ENCODE measurements at regions not wholly inside any gene's neighbourhood (a gene's known extent, or its start where the extent isn't known, plus 50 kb on each side); places are given as distances from the start of the nearest gene placed in this dataset.

GRCh38 chr18:42137693-42138375 lies 182.8 kb downstream of the PIK3C3 start:
- Mint-ChIP-seq H3K27ac (no peak overlapping the region), H3K36me3 (peaks cover 13 to 29% of the 10 kb centered on the region in 2 donors), H3K9me3 (peaks cover 7 to 18% of the 10 kb centered on the region in 2 donors)
- ATAC-seq (no peak), DNase-seq (ENCODE audit: low spot score in 2 of 2) (no peak)

- peaks cover 13 to 24% of the 10 kb centered on the region in 2 donors for H3K36me3 Mint-ChIP-seq
- no peak for ATAC-seq
- peaks cover 11 to 21% of the 10 kb centered on the region in 2 donors for H3K9me3 Mint-ChIP-seq
- no peak for DNase-seq (ENCODE audit: low spot score in 2 of 2)
- no peak overlapping the region for H3K27ac Mint-ChIP-seq
Observed at GRCh38 chr18:42141439-42141838, 186.4 kb downstream of the PIK3C3 start.

GRCh38 chr18:42155024-42155423 lies 200.0 kb downstream of the PIK3C3 start:
- ATAC-seq (no peak), DNase-seq (ENCODE audit: low spot score in 2 of 2) (no peak)
- H3K36me3 Mint-ChIP-seq = no peaks in the 10 kb centered on the region
- no peak overlapping the region for H3K27ac Mint-ChIP-seq
- peaks cover 0 to under 1% of the 10 kb centered on the region in 2 donors for H3K9me3 Mint-ChIP-seq

- ATAC-seq = no peak
- Mint-ChIP-seq H3K27ac (no peak overlapping the region), H3K36me3 (no peaks in the 10 kb centered on the region), H3K9me3 (no peaks in the 10 kb centered on the region)
- DNase-seq (ENCODE audit: low spot score in 2 of 2) = no peak
Observed at GRCh38 chr18:42156281-42156680, 201.2 kb downstream of the PIK3C3 start.

DNA sequence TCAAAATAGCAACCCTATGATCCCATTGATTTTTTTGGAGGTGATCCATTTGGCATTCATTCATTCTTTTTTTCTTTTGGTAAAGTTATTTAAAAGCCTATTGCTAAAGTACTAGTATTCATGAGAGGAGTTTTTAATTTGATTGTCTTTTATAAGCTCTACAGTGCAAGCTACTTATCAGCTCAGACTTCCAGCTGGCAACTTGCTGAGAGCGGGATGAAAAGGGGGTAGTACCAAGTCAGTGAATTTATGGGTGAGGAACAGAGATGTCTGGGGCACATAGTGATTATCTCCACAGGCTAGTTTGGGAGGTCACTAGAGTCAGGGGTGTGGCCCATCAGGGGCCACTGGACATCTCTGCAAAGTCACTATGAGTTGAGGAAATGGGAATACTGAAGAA lies 202.4 kb downstream of the PIK3C3 start:
- Mint-ChIP-seq H3K9me3 (no peaks in the 10 kb centered on the region), H3K36me3 (no peaks in the 10 kb centered on the region), H3K27ac (no peak overlapping the region)
- DNase-seq (ENCODE audit: low spot score in 2 of 2) = no peak
- no peak for ATAC-seq

- no peak for DNase-seq (ENCODE audit: low spot score in 2 of 2)
- no peaks in the 10 kb centered on the region for H3K36me3 Mint-ChIP-seq
- no peaks in the 10 kb centered on the region for H3K9me3 Mint-ChIP-seq
- no peak overlapping the region for H3K27ac Mint-ChIP-seq
- no peak for ATAC-seq
Observed at GRCh38 chr18:42157878-42158277, 202.8 kb downstream of the PIK3C3 start.

GRCh38 chr18:42159146-42159545 lies 204.1 kb downstream of the PIK3C3 start:
- Mint-ChIP-seq H3K27ac (no peak overlapping the region), H3K36me3 (no peaks in the 10 kb centered on the region), H3K9me3 (no peaks in the 10 kb centered on the region)
- no peak for DNase-seq (ENCODE audit: low spot score in 2 of 2)
- ATAC-seq = no peak

DNA sequence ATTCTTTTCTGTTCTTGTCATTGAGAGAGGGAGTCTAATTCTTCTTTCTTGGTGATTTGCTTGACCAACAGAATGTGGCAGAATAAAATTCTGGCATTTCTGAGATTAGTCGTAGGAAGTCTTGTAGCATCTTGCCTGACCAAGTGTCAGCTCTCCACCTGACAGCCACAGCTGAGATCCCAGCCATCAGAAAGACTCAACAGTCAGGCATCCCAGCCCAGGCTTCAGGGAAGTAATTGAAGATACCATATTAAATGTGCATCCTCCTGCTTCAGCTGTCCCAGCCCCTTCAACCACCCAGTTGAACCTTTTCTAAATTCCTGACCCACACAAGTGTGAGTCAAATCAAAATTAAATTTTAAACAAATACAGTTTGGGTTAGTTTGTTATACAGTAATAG lies 208.3 kb downstream of the PIK3C3 start:
- Mint-ChIP-seq H3K36me3 (no peaks in the 10 kb centered on the region), H3K9me3 (no peaks in the 10 kb centered on the region), H3K27ac (no peak overlapping the region)
- no peak for ATAC-seq
- no peak for DNase-seq (ENCODE audit: low spot score in 2 of 2)

GRCh38 chr18:42164556-42164955 lies 209.5 kb downstream of the PIK3C3 start:
- H3K36me3 Mint-ChIP-seq = no peaks in the 10 kb centered on the region
- ATAC-seq = no peak
- no peak for DNase-seq (ENCODE audit: low spot score in 2 of 2)
- no peak overlapping the region for H3K27ac Mint-ChIP-seq
- H3K9me3 Mint-ChIP-seq = no peaks in the 10 kb centered on the region

GRCh38 chr18:42165922-42166513 lies 211.0 kb downstream of the PIK3C3 start:
- Mint-ChIP-seq H3K27ac (no peak overlapping the region), H3K9me3 (no peaks in the 10 kb centered on the region), H3K36me3 (no peaks in the 10 kb centered on the region)

DNA sequence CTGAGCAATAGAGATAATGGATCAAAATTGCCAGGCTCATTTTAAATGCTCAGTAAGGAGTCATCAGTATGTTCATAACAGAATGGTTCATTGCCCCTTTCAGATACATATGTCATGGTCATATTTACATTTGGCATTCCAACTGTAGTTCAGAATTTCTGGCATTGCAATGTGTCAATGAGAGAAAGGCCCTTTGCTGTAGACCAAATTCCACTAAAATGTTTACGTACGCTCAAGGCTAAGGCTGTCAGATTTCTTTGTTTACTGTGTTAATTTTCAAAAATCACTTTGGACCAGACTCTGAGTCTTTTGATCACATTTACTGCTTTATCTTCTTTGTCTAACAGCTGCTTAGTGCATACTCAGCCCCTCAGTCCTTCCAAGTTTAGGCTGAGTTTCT lies 213.5 kb downstream of the PIK3C3 start:
- no peaks in the 10 kb centered on the region for H3K36me3 Mint-ChIP-seq
- ATAC-seq (no peak), DNase-seq (ENCODE audit: low spot score in 2 of 2) (no peak)
- H3K27ac Mint-ChIP-seq = no peak overlapping the region
- no peaks in the 10 kb centered on the region for H3K9me3 Mint-ChIP-seq

More at GRCh38 chr18:42165922-42166513, 211.0 kb downstream of the PIK3C3 start:
- ATAC-seq (no peak), DNase-seq (ENCODE audit: low spot score in 2 of 2) (no peak)

GRCh38 chr18:42168907-42169306 lies 213.9 kb downstream of the PIK3C3 start:
- Mint-ChIP-seq H3K9me3 (no peaks in the 10 kb centered on the region), H3K27ac (no peak overlapping the region), H3K36me3 (no peaks in the 10 kb centered on the region)
- DNase-seq (ENCODE audit: low spot score in 2 of 2) = no peak
- no peak for ATAC-seq

- DNase-seq (ENCODE audit: low spot score in 2 of 2) (no peak), ATAC-seq (no peak)
- Mint-ChIP-seq H3K27ac (no peak overlapping the region), H3K9me3 (no peaks in the 10 kb centered on the region), H3K36me3 (no peaks in the 10 kb centered on the region)
Observed at GRCh38 chr18:42174909-42175308, 219.9 kb downstream of the PIK3C3 start.

DNA sequence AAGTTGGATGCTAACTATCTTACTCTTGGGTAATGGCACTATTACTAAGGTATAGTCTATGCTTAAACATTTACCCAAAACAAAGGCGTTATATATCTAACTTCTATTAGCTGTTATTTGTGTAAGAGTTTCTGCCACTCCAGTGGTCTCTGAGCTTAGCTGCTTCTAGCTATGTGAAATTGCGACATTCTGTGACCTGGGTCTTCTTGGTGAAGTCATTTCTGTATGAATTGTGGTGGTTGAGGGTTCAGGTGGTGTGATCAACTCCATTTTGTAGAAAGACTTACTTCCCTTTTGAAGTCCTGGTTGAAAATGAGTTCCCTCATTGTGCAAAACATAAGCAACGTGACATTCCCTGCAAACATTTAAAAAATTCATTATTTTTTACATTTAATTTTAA lies 221.6 kb downstream of the PIK3C3 start:
- DNase-seq (ENCODE audit: low spot score in 2 of 2) (no peak), ATAC-seq (no peak)
- Mint-ChIP-seq H3K9me3 (no peaks in the 10 kb centered on the region), H3K36me3 (no peaks in the 10 kb centered on the region), H3K27ac (no peak overlapping the region)

- ATAC-seq (no peak), DNase-seq (ENCODE audit: low spot score in 2 of 2) (no peak)
- Mint-ChIP-seq H3K36me3 (no peaks in the 10 kb centered on the region), H3K27ac (no peak overlapping the region), H3K9me3 (no peaks in the 10 kb centered on the region)
Observed at GRCh38 chr18:42177390-42177789, 222.4 kb downstream of the PIK3C3 start.

DNA sequence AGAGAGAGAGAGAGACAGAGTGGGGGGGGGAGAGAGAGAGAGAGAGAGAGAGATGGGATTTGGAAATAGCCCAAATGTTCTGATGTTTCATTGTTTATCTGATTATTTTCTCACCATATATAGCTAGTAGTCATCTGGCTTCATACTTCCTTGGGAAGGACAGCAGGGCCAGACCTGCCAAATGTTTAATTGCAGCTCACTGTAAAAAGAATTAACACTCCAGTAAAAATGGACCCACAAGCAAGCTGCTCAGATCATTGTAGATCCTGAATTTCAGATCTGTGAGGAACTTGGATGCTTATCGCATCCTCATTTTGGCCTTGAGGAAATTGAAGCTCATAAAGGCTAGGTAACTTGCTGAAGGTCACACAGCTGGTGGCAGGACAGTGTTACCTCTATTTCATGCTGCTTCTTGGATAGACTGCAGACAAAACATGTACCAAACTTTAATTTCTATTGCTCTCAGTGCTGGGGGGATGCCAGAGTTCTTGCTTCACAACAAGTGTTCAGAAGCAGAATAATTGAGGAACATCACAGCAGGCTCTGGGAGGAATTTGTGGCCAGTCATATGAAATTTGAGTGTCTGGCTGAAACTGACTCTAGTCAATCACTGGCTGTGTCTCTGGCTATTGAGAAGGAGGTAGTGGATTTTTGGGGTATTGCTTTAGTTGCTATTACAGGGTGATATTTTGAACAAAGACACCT lies 223.5 kb downstream of the PIK3C3 start:
- Mint-ChIP-seq H3K27ac (no peak overlapping the region), H3K9me3 (no peaks in the 10 kb centered on the region), H3K36me3 (no peaks in the 10 kb centered on the region)
- no peak for DNase-seq (ENCODE audit: low spot score in 2 of 2)
- no peak for ATAC-seq

- ATAC-seq = no peak
- Mint-ChIP-seq H3K9me3 (no peaks in the 10 kb centered on the region), H3K27ac (no peak overlapping the region), H3K36me3 (no peaks in the 10 kb centered on the region)
- DNase-seq (ENCODE audit: low spot score in 2 of 2) = no peak
Observed at GRCh38 chr18:42179542-42180121, 224.6 kb downstream of the PIK3C3 start.

Data from activated naive CD4-positive, alpha-beta T cell treated with anti-CD3 and anti-CD28 coated beads, Interleukin-2, amount 50 U/mL, for 72 hours (primary cell).